K562 (cell line): ENCODE measurements at regions not wholly inside any gene's neighbourhood (a gene's known extent, or its start where the extent isn't known, plus 50 kb on each side); places are given as distances from the start of the nearest gene placed in this dataset.

Source experiments
- CBFB ChIP-seq: sonication (generic); formaldehyde crosslinking; IDR thresholded peaks from 2 replicates; pipeline ENCODE4 v1.4.0; 2020; ENCODE audit warnings: mild to moderate bottlenecking, missing genetic modification reagents
- TF ChIP-seq, protein P1 (sequence below): sonication (generic); formaldehyde crosslinking; IDR thresholded peaks from 2 replicates; pipeline ENCODE4 v1.8.0; 2022; ENCODE audit warnings: mild to moderate bottlenecking, missing genetic modification reagents, borderline replicate concordance

DNA sequence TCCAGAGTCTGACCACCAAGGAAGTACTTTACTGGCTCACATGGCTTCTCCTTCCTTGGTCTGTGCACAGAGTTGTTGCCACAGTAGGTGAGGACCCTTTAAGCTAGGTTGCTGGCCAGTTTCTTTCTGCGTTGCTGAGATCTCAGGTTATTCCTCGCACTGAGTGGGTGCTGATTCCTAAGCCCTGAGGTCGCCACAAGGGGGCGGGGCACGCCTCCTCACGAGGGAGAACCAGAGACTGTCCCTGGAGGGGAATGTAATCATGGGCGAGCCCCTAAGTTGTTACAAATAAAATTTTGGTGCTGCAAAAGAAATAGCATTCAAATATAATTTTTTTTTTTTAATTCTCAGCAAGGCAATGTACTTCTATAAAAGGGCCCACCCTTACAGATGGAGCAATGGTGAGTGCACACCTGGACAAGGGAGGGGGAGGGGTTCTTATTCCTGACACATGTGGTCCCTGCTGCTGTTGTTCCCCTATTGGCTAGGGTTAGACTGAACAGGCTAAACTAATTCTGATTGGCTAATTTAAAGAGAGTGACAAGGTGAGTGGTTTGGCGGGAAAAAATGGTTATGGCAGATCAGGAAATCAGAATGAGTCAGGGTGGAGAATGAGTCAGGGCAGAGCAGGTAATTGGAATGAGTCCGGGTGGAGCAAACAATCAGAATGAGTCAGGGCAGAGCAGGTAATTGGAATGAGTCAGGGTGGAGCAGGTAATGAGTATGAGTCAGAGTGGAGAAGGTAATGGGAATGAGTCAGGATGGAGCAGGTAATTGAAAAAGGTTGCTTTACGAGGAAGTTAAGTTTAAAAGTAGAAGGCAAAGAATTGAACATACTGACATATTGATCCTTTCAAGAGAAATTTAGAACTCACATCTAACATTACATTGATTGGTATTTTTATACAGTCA, 107.5 kb downstream of the VSIG4 start:
- no peak for TF ChIP-seq CBFB
- TF ChIP-seq, protein P1, sequence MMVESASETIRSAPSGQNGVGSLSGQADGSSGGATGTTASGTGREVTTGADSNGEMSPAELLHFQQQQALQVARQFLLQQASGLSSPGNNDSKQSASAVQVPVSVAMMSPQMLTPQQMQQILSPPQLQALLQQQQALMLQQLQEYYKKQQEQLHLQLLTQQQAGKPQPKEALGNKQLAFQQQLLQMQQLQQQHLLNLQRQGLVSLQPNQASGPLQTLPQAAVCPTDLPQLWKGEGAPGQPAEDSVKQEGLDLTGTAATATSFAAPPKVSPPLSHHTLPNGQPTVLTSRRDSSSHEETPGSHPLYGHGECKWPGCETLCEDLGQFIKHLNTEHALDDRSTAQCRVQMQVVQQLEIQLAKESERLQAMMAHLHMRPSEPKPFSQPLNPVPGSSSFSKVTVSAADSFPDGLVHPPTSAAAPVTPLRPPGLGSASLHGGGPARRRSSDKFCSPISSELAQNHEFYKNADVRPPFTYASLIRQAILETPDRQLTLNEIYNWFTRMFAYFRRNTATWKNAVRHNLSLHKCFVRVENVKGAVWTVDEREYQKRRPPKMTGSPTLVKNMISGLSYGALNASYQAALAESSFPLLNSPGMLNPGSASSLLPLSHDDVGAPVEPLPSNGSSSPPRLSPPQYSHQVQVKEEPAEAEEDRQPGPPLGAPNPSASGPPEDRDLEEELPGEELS (CRISPR knock-in tag) = no peak
